ACC112 (cell line): ENCODE measurements at regions not wholly inside any gene's neighbourhood (a gene's known extent, or its start where the extent isn't known, plus 50 kb on each side); places are given as distances from the start of the nearest gene placed in this dataset.
"Not testable (repeated sequence)": the region's sequence is repeated elsewhere in the genome, so short reads cannot be mapped to it uniquely, and the experiment has no call there.

ENCODE experiments used
- H2AFZ ChIP-seq: fragments of 200-600 bp; sonication (generic); one replicate; pipeline ENCODE4 v1.6.0; 2017; ENCODE audit warnings: antibody characterized with exemption, low read length; ENCODE audit not compliant: unreplicated experiment
- H3K27ac ChIP-seq: fragments of 200-600 bp; sonication (generic); 2 replicates; pipeline ENCODE4 v1.5.1; 2014; ENCODE audit warnings: low read depth, mild to moderate bottlenecking, antibody characterized with exemption, low read length, moderate library complexity
- H3K27me3 ChIP-seq: fragments of 200-600 bp; sonication (generic); 2 replicates; pipeline ENCODE4 v1.6.1; 2014; ENCODE audit warnings: mild to moderate bottlenecking, antibody characterized with exemption, low read length, moderate library complexity, mixed read lengths; ENCODE audit not compliant: insufficient read depth
- H3K36me3 ChIP-seq: fragments of 200-600 bp; sonication (generic); 2 replicates; pipeline ENCODE4 v1.6.1; 2016; ENCODE audit warnings: mild to moderate bottlenecking, antibody characterized with exemption, low read length, moderate library complexity, mixed read lengths; ENCODE audit not compliant: insufficient read depth
- H3K4me1 ChIP-seq: fragments of 200-600 bp; sonication (generic); one replicate; pipeline ENCODE4 v1.6.1; 2016; ENCODE audit warnings: low read length, mixed read lengths; ENCODE audit not compliant: insufficient read depth, unreplicated experiment, control insufficient read depth
- H3K4me3 ChIP-seq: fragments of 200-600 bp; sonication (generic); 2 replicates; pipeline ENCODE4 v1.5.1; 2014; ENCODE audit warnings: mild to moderate bottlenecking, low read depth, low read length
- H3K79me2 ChIP-seq: fragments of 200-600 bp; sonication (generic); one replicate; pipeline ENCODE4 v1.6.0; 2016; ENCODE audit warnings: low read length; ENCODE audit not compliant: control insufficient read depth, unreplicated experiment, insufficient read depth

DNA sequence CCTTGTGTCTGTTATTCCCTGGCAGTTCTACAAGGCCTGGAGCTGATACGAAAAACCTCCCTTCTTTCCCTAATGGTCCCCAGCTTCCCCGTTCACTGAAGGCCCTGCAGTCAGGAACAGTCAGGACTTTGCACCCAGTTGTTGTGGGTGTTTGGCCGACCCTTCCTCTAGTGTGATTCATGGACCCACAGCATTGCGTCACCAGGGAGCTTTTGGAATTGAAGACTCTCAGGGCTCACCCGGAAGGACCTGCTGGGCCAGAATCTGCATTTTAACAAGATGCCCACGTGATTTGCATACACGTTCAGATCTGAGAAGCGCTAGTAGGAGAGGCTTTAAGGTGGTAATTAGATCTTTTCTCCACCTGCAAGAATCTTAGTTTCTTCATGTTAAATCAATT lies 136.8 kb upstream of the CCZ1B start:
- H3K27me3 ChIP-seq, H3K4me1 ChIP-seq, H2AFZ ChIP-seq, H3K4me3 ChIP-seq, H3K27ac ChIP-seq, H3K79me2 ChIP-seq, H3K36me3 ChIP-seq: not testable (repeated sequence)

DNA sequence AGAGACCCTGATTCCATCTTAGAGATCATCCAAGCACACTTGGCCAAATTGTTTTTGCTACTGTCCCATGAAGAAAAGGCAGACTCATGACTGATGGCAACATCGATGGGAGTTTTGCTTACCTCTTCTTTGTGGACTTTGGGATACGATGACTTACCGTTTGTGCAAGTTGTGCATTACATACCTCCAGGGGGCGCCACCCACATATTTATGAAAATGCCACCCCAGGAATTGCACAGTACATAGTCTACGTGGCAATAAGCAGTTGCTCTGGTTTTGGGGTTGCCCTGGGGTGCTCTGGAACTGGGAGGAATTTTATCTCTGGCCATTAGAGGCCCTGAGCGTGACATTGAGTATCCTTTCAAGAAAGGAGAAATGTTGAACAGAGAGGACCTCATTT lies 139.0 kb upstream of the CCZ1B start:
- H3K36me3 ChIP-seq, H2AFZ ChIP-seq, H3K4me1 ChIP-seq, H3K27ac ChIP-seq, H3K4me3 ChIP-seq, H3K27me3 ChIP-seq, H3K79me2 ChIP-seq: not testable (repeated sequence)

DNA sequence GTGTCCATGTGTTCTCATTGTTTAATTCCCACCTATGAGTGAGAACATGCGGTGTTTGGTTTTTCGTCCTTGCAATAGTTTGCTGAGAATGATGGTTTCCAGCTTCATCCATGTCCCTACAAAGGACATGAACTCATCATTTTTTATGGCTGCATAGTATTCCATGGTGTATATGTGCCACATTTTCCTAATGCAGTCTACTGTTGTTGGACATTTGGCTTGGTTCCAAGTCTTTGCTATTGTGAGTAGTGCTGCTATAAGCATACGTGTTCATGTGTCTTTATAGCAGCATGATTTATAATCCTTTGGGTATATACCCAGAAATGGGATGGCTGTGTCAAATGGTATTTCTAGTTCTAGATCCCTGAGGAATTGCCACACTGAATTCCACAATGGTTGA lies 144.1 kb upstream of the CCZ1B start:
- not testable (repeated sequence) for H2AFZ ChIP-seq, H3K4me3 ChIP-seq, H3K79me2 ChIP-seq, H3K36me3 ChIP-seq, H3K27ac ChIP-seq, H3K4me1 ChIP-seq, H3K27me3 ChIP-seq

DNA sequence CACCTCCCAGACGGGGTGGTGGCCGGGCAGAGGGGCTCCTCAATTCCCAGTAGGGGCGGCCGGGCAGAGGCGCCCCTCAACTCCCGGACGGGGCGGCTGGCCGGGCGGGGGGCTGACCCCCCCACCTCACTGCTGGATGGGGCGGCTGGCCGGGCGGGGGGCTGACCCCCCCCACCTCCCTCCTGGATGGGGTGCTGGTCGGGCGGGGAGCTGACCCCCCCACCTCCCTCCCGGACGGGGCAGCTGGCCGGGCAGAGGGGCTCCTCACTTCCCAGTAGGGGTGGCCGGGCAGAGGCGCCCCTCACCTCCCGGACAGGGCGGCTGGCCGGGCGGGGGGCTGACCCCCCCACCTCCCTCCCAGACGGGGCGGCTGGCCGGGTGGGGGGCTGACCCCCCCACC lies 148.8 kb upstream of the CCZ1B start:
- not testable (repeated sequence) for H3K4me1 ChIP-seq, H3K4me3 ChIP-seq, H3K79me2 ChIP-seq, H3K27me3 ChIP-seq, H2AFZ ChIP-seq, H3K36me3 ChIP-seq, H3K27ac ChIP-seq

DNA sequence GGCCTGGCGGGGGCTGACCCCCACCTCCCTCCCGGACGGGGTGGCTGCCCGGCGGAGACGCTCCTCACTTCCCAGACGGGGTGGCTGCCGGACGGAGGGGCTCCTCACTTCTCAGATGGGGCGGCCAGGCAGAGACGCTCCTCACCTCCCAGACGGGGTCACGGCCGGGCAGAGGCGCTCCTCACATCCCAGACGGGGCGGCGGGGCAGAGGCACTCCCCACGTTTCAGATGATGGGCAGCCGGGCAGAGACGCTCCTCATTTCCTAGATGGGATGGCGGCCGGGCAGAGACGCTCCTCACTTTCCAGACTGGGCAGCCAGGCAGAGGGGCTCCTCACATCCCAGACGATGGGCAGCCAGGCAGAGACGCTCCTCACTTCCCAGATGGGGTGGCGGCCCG lies 149.3 kb upstream of the CCZ1B start:
- not testable (repeated sequence) for H3K27ac ChIP-seq, H3K79me2 ChIP-seq, H3K36me3 ChIP-seq, H2AFZ ChIP-seq, H3K4me1 ChIP-seq, H3K4me3 ChIP-seq, H3K27me3 ChIP-seq

DNA sequence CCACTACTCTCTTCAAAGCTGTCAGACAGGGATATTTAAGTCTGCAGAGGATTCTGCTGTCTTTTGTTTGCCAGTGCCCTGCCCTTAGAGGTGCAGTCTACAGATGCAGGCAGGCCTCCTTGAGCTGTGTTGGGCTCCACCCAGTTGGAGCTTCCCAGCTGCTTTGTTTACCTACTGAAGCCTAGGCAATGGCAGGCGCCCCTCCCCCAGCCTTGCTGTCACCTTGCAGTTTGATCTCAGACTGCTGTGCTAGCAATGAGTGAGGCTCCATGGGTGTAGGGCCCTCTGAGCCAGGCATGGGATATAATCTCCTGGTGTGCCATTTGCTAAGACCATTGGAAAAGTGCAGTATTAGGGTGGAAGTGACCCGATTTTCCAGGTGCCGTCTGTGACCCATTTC lies 151.3 kb upstream of the CCZ1B start:
- not testable (repeated sequence) for H3K36me3 ChIP-seq, H3K27ac ChIP-seq, H3K4me1 ChIP-seq

DNA sequence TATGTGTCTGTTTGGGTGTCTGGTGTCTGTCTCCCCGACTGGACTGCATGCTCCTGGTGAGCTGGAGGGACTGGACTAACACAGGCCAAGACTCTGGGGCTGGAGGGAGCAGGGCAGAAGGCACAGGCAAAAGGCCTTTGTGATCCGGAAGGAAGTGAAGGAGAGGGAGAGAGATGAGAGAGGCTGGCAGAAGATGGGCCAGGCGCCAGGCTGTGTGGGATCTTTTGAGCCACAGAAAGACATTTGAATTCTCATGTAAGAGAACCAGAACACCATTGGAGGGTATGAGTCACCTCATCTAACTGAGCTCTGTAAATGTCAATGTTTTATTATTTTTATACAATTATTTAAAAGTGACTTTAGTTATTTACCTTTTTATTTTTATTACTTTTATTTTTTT lies 152.3 kb upstream of the CCZ1B start:
- H3K27me3 ChIP-seq, H3K27ac ChIP-seq, H3K4me1 ChIP-seq, H3K79me2 ChIP-seq, H3K4me3 ChIP-seq, H3K36me3 ChIP-seq, H2AFZ ChIP-seq: not testable (repeated sequence)

More for the DNA sequence above, 151.3 kb upstream of the CCZ1B start:
- H2AFZ ChIP-seq, H3K27me3 ChIP-seq, H3K79me2 ChIP-seq, H3K4me3 ChIP-seq: not testable (repeated sequence)

DNA sequence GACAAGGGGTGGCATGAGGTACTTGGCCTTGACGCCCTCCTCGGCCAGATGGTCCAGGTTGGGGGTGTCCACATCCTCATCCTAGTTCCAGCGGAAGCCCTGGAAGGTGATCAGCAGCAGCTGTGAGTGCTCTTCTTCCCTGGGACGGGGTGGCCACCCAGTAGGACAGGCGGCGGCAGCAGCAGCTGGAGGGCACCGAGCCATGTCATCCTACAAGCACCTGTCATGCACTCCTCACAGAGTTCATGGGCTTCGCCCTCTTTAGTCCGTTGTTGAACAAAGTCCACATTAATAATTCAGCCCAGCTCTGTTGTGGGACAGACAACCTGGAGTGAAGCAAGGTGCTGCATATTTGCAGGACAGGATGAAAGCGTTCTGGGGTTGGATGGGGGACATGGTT lies 153.4 kb upstream of the CCZ1B start:
- not testable (repeated sequence) for H3K4me3 ChIP-seq, H3K79me2 ChIP-seq, H3K27ac ChIP-seq, H3K27me3 ChIP-seq, H3K36me3 ChIP-seq, H3K4me1 ChIP-seq, H2AFZ ChIP-seq

DNA sequence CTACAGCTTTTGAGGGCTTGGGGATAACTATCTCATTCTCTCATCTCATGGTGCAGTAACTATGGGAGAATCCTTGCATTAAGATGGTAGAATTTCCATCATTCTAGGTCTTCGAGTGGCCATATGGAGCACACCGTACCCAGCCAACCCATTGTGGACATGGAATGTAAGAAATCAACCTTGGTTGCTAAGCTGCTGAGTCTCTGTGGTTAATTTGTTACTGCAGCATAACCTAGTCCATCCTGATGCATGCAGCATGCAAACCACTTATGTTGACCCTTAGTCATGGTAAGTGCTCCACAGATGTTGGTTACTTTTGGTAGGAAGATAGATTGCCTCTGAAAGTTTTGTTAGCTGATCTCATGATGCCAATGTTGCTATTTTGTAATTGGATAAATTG lies 156.3 kb upstream of the CCZ1B start:
- not testable (repeated sequence) for H3K36me3 ChIP-seq, H3K27me3 ChIP-seq, H2AFZ ChIP-seq, H3K79me2 ChIP-seq, H3K4me3 ChIP-seq, H3K27ac ChIP-seq, H3K4me1 ChIP-seq

DNA sequence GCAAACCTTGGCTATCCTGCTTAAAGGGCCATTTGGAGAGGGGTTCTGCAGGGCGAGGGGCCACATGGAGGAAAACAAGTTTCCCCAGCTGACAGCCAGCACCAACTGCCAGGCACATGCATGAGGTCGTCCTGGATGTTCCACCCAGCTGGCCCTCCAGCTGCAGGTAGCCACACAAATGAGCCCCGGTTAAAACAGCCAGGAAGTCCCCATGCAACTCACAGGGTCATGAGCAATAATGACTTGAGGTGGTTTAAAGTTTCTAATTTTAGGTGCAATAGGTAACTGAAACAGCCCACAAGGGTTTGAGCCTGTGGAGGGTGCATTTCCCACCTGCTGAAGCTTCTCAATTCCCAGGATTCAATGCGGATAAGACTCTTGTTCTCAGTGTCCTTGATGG lies 160.8 kb upstream of the CCZ1B start:
- not testable (repeated sequence) for H3K4me1 ChIP-seq

DNA sequence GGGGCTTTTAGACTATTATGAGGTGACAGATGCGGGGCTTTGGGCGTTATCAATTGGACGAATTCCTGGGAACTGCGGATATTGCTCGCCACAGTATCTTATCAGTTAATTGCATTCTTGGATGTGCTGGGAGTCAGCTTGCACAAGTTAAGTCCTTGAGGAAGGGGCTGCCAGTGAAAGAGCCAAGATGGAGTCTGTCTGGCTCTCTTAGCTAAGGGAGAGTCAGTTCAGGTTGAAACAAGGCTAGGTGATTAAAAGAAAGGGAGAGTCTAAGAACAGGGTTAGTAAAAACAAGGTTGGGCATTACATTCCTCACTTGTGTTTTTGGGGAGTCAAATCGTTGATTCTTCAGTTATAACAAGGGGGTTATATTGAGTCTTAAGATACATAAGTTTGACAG lies 162.5 kb upstream of the CCZ1B start:
- not testable (repeated sequence) for H3K4me1 ChIP-seq, H3K79me2 ChIP-seq, H2AFZ ChIP-seq, H3K4me3 ChIP-seq, H3K36me3 ChIP-seq, H3K27me3 ChIP-seq, H3K27ac ChIP-seq

More for the DNA sequence above, 160.8 kb upstream of the CCZ1B start:
- H3K4me3 ChIP-seq, H3K79me2 ChIP-seq, H3K36me3 ChIP-seq, H3K27me3 ChIP-seq, H2AFZ ChIP-seq, H3K27ac ChIP-seq: not testable (repeated sequence)

DNA sequence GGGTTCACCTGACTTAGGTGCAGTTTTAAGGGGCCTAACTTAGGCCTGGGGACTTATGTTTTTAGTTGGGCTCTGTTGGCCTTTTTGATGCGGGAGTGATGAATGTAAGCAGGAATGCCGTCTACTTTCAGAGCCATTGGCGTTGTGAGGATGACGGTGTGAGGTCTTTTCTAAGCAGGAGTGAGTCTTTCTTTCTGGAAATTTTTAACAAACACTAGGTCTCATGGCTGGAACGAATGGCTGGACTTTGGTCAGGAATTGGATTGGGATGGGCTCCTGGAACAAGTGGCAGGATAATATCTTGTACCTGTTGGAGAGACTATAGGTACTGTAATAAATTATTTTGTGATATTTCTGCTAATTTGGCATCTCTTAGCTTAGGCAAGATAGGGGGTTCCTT lies 163.9 kb upstream of the CCZ1B start:
- not testable (repeated sequence) for H3K4me3 ChIP-seq, H3K27me3 ChIP-seq, H3K27ac ChIP-seq, H2AFZ ChIP-seq, H3K4me1 ChIP-seq, H3K79me2 ChIP-seq, H3K36me3 ChIP-seq
